Ascending aorta (tissue), 2 donors: ENCODE measurements at regions not wholly inside any gene's neighbourhood (a gene's known extent, or its start where the extent isn't known, plus 50 kb on each side); places are given as distances from the start of the nearest gene placed in this dataset.
A peak's percentile ranks its signal among the peaks of the same experiment; 100 is the strongest.

Experiments used
- DNase-seq, 2 donors: peaks; one replicate each; pipeline ENCODE4 v3.0.0-alpha.2; 2019; ENCODE audit warnings: low spot score in 2 of 2
- H3K27ac ChIP-seq, 2 donors: fragments of 200-600 bp; sonication (generic); one replicate each; pipeline ENCODE4 v1.5.1; 2016 to 2017; ENCODE audit warnings: mild to moderate bottlenecking in 1 of 2
- H3K27me3 ChIP-seq: fragments of 200-600 bp; sonication (generic); one replicate; pipeline ENCODE4 v1.5.1; 2017
- H3K36me3 ChIP-seq, 2 donors: fragments of 200-600 bp; sonication (generic); one replicate each; pipeline ENCODE4 v1.5.1; 2016
- H3K4me1 ChIP-seq, 2 donors: fragments of 200-600 bp; sonication (generic); one replicate each; pipeline ENCODE4 v1.5.1; 2016 to 2017; ENCODE audit warnings: mild to moderate bottlenecking in 1 of 2
- H3K4me3 ChIP-seq, 2 donors: fragments of 200-600 bp; sonication (generic); one replicate each; pipeline ENCODE4 v1.5.1; 2016 to 2017; ENCODE audit warnings: mild to moderate bottlenecking in 1 of 2
- H3K9me3 ChIP-seq, 2 donors: fragments of 200-600 bp; sonication (generic); one replicate each; pipeline ENCODE4 v1.5.1; 2016
- CTCF ChIP-seq, 3 experiments: fragments of 200-600 bp in 2 of 3; fragments of 450-650 bp in 1 of 3; sonication (generic) in 2 of 3; IDR thresholded peaks; one replicate each; pipeline ENCODE4 v1.5.1; 2016 to 2019; ENCODE audit warnings: antibody characterized with exemption in 3 of 3, mild to moderate bottlenecking in 1 of 3, moderate library complexity in 1 of 3
- intact Hi-C: fragments of 100-400 bp; cut with DNase I; formaldehyde crosslinking; loops from one replicate; pipeline ENCODE4 v1.15.1; 2023

GRCh38 chr10:79012567-79012966, 56.2 kb upstream of the ZMIZ1 start:
- H3K27me3 ChIP-seq = no peaks in the 10 kb centered on the region
- H3K36me3 ChIP-seq = no peaks in the 10 kb centered on the region
- H3K9me3 ChIP-seq = no peaks in the 10 kb centered on the region
- intact Hi-C loops = no loop called here
- H3K27ac ChIP-seq = no peak overlapping the region
- no peak for TF ChIP-seq CTCF (IDR thresholded peaks at IDR 0.05)
- no peaks in the 10 kb centered on the region for H3K4me1 ChIP-seq
- no peak overlapping the region for H3K4me3 ChIP-seq
- DNase-seq = no peak

GRCh38 chr10:79013406-79013987, 55.3 kb upstream of the ZMIZ1 start:
- TF ChIP-seq CTCF (IDR thresholded peaks at IDR 0.05) = no peak
- H3K4me3 ChIP-seq = no peak overlapping the region
- no peaks in the 10 kb centered on the region for H3K36me3 ChIP-seq
- intact Hi-C loops = no loop called here
- no peak overlapping the region for H3K27ac ChIP-seq
- DNase-seq = peak in 1 of 2 donors; percentile 4
- H3K4me1 ChIP-seq = no peaks in the 10 kb centered on the region
- no peaks in the 10 kb centered on the region for H3K9me3 ChIP-seq
- no peaks in the 10 kb centered on the region for H3K27me3 ChIP-seq

- intact Hi-C loops = no loop called here
- Histone ChIP-seq H3K36me3 (no peaks in the 10 kb centered on the region), H3K27me3 (no peaks in the 10 kb centered on the region), H3K9me3 (no peaks in the 10 kb centered on the region), H3K4me3 (no peak overlapping the region), H3K27ac (no peak overlapping the region), H3K4me1 (no peaks in the 10 kb centered on the region)
- no peak for TF ChIP-seq CTCF (IDR thresholded peaks at IDR 0.05)
- peak in 1 of 2 donors; percentile 2 for DNase-seq
Observed at GRCh38 chr10:79014796-79015195, 54.0 kb upstream of the ZMIZ1 start.

- H3K27me3 ChIP-seq = no peaks in the 10 kb centered on the region
- no peaks in the 10 kb centered on the region for H3K9me3 ChIP-seq
- H3K4me3 ChIP-seq = no peak overlapping the region
- H3K27ac ChIP-seq = no peak overlapping the region
- intact Hi-C loops = no loop called here
- DNase-seq = no peak
- H3K4me1 ChIP-seq = no peaks in the 10 kb centered on the region
- H3K36me3 ChIP-seq = no peaks in the 10 kb centered on the region
- TF ChIP-seq CTCF (IDR thresholded peaks at IDR 0.05) = no peak
Observed at GRCh38 chr10:79017882-79018520, 50.8 kb upstream of the ZMIZ1 start.

GRCh38 chr10:79018521-79019011, 50.2 kb upstream of the ZMIZ1 start:
- H3K9me3 ChIP-seq = no peaks in the 10 kb centered on the region
- intact Hi-C loops = no loop called here
- H3K27ac ChIP-seq = no peak overlapping the region
- no peak for DNase-seq
- no peak for TF ChIP-seq CTCF (IDR thresholded peaks at IDR 0.05)
- no peaks in the 10 kb centered on the region for H3K4me1 ChIP-seq
- no peaks in the 10 kb centered on the region for H3K36me3 ChIP-seq
- no peak overlapping the region for H3K4me3 ChIP-seq
- no peaks in the 10 kb centered on the region for H3K27me3 ChIP-seq
